Activated T-cell treated with anti-CD3 and anti-CD28 coated beads, Interleukin-2, amount 50 U/mL, for 72 hours (primary cell): ENCODE measurements at regions not wholly inside any gene's neighbourhood (a gene's known extent, or its start where the extent isn't known, plus 50 kb on each side); places are given as distances from the start of the nearest gene placed in this dataset.
"Not testable (repeated sequence)": the region's sequence is repeated elsewhere in the genome, so short reads cannot be mapped to it uniquely, and the experiment has no call there.

ENCODE experiments used
- ATAC-seq, 2 donors: fragments of 150-1000 bp; cut with Tn5 transposase; replicated peaks in 1 of 2; 2 replicates each; pipeline ENCODE4 v1.10.0; 2021; ENCODE audit warnings: moderate library complexity in 2 of 2, mild to moderate bottlenecking in 1 of 2
- DNase-seq, 2 donors: peaks; one replicate each; pipeline ENCODE4 v3.0.0; 2021 to 2022; ENCODE audit warnings: mixed read lengths in 1 of 2
- H3K27ac Mint-ChIP-seq: one replicate; pipeline ENCODE4 v1.8.0; 2022; ENCODE audit warnings: mild to moderate bottlenecking, moderate library complexity, mixed read lengths
- H3K27me3 Mint-ChIP-seq: one replicate; pipeline ENCODE4 v1.8.0; 2022; ENCODE audit warnings: low read depth, mixed read lengths
- H3K36me3 Mint-ChIP-seq, 2 donors: one replicate each; pipeline ENCODE4 v1.8.0; 2022; ENCODE audit warnings: mixed read lengths in 2 of 2, mild to moderate bottlenecking in 1 of 2; ENCODE audit not compliant: insufficient read depth in 2 of 2
- H3K4me1 Mint-ChIP-seq: one replicate; pipeline ENCODE4 v1.8.0; 2022; ENCODE audit warnings: low read depth, mixed read lengths
- H3K4me3 Mint-ChIP-seq, 2 donors: one replicate each; pipeline ENCODE4 v1.8.0; 2022; ENCODE audit warnings: mild to moderate bottlenecking in 2 of 2, mixed read lengths in 2 of 2, moderate library complexity in 2 of 2
- H3K9me3 Mint-ChIP-seq, 2 donors: one replicate each; pipeline ENCODE4 v1.8.0; 2022; ENCODE audit warnings: mixed read lengths in 2 of 2

- no peaks in the 10 kb centered on the region for H3K36me3 Mint-ChIP-seq
- no peaks in the 10 kb centered on the region for H3K27me3 Mint-ChIP-seq
- no peak overlapping the region for H3K27ac Mint-ChIP-seq
- no peak for DNase-seq
- H3K9me3 Mint-ChIP-seq, result no peaks in the 10 kb centered on the region
- no peaks in the 10 kb centered on the region for H3K4me1 Mint-ChIP-seq
- no peak for ATAC-seq
- no peak overlapping the region for H3K4me3 Mint-ChIP-seq
These were observed 409.4 kb downstream of the SH2D4B start for GRCh38 chr10:80946957-80947726.

DNA sequence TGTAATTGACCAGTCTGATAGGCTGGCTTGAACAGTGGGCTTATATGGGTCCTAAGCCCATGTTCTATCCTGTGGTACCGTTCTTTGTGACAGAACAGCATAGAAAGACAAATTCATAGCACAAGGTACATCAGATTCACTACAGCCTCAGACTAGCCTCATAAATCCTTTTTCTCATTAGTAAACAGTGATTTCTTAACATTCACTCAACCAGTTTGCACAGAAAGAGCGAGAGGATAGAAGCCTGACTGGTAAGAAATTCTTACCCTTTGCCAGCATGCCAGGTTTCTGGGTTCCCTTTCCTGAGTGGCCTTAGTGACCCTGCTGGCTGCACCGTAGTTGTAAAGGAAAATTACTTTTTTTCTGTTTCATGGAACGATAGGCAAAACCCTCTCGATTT lies 412.1 kb downstream of the SH2D4B start:
- Mint-ChIP-seq H3K4me3 (no peak overlapping the region), H3K27ac (no peak overlapping the region), H3K36me3 (no peaks in the 10 kb centered on the region), H3K4me1 (no peaks in the 10 kb centered on the region), H3K9me3 (no peaks in the 10 kb centered on the region), H3K27me3 (no peaks in the 10 kb centered on the region)
- DNase-seq (no peak), ATAC-seq (no peak)

DNA sequence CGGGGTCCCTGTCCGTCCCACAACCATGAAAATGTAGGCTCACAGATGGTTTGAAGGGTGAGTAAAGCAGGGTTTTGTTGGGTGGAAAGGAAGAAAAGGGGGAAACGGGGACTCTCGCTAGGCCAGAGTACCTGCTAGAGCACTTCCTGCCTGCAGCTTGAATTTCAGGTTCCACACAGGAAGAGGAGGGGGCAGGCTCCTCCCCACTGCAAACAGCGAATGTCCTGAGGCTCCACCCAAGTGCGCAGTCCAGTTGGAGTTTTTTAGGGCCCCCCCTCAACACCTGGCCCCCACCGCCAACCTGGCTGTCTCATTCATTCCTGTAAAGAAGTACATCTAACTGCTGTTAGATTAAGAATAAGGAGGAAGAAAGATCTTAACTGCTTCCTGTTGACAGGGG lies 414.7 kb downstream of the SH2D4B start:
- Mint-ChIP-seq H3K4me1 (no peaks in the 10 kb centered on the region), H3K27ac (no peak overlapping the region), H3K4me3 (no peak overlapping the region), H3K27me3 (no peaks in the 10 kb centered on the region), H3K9me3 (no peaks in the 10 kb centered on the region), H3K36me3 (no peaks in the 10 kb centered on the region)
- ATAC-seq (no peak), DNase-seq (no peak)

DNA sequence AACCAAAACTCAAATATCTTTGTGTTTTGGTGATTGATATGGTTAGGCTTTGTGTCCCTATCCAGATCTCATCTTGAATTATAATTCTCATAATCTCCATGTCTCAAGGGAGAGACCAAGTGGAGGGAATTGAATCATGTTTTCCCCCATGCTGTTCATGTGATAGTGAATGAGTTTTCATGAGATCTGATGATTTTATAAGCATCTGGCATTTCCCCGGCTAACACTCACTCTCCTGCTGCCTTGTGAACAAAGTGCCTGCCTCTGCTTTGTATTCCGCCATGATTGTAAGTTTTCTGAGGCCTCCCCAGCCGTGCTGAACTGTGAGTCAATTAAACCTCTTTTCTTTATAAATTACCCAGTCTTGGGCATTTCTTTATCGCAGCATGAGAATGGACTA lies 419.5 kb downstream of the SH2D4B start:
- Mint-ChIP-seq H3K4me3 (no peak overlapping the region), H3K27me3 (no peaks in the 10 kb centered on the region), H3K36me3 (no peaks in the 10 kb centered on the region), H3K27ac (no peak overlapping the region), H3K4me1 (no peaks in the 10 kb centered on the region), H3K9me3 (no peaks in the 10 kb centered on the region)
- DNase-seq (no peak), ATAC-seq (no peak)

DNA sequence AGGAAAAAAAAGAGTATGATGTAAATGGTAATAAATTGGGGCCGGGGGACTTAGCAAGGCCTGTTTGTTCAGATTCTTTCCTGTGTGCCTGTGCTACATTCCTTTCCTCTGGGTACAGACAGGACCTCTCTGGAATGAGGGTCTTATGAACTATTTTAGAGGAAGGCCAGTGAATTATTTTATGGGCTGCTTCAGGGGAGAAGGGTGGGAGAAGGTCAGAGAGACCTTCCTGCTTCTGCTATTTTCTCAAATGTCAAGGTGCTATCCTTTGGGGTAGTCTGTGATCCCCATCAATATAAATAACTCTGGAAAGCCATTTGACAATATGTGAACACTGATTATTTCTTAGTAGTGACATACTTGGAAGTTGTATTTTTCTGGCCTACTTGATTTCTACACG lies 426.5 kb downstream of the SH2D4B start:
- H3K4me3 Mint-ChIP-seq, result no peak overlapping the region
- H3K4me1 Mint-ChIP-seq, result no peaks in the 10 kb centered on the region
- DNase-seq (no peak), ATAC-seq (no peak)
- H3K27me3 Mint-ChIP-seq, result no peaks in the 10 kb centered on the region
- no peaks in the 10 kb centered on the region for H3K9me3 Mint-ChIP-seq
- H3K27ac Mint-ChIP-seq, result no peak overlapping the region
- no peaks in the 10 kb centered on the region for H3K36me3 Mint-ChIP-seq

DNA sequence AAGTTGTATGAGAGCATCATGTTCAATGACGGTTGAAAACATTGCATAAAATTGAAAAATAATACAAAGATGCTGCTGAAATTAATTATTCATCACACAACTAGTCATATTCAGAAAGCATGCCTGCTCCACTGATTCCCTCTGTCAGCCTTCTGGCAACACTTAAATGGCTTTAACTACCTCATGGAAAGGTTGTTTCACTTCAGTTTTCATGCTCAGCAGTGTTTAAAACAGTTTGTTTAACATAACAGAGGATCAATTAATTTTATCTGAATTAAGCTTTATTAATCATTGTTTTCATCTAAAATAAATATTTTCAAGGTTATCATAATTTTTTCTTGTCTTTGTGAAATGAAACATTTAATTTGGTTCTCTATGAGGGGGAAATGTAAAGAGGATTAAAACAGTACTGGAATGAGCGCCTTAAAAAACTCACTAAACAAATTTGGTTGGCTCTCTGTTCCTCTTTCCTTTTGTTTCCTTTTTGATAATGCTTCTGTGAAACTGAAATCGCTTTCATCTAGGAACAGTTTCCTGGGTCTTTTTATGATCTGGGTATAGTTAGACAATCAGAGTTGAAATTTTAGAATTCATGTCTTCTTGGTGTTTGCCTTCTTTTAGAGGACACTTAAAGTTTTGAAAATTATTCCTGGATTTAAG lies 427.4 kb downstream of the SH2D4B start:
- Mint-ChIP-seq H3K27ac (no peak overlapping the region), H3K27me3 (no peaks in the 10 kb centered on the region), H3K4me3 (no peak overlapping the region), H3K4me1 (no peaks in the 10 kb centered on the region), H3K36me3 (no peaks in the 10 kb centered on the region), H3K9me3 (no peaks in the 10 kb centered on the region)
- DNase-seq, result no peak
- ATAC-seq, result no peak

GRCh38 chr10:80966326-80966986 lies 428.8 kb downstream of the SH2D4B start:
- H3K9me3 Mint-ChIP-seq, result no peaks in the 10 kb centered on the region
- ATAC-seq (no peak), DNase-seq (no peak)
- no peak overlapping the region for H3K27ac Mint-ChIP-seq
- H3K36me3 Mint-ChIP-seq, result no peaks in the 10 kb centered on the region
- H3K4me3 Mint-ChIP-seq, result no peak overlapping the region
- H3K4me1 Mint-ChIP-seq, result no peaks in the 10 kb centered on the region
- H3K27me3 Mint-ChIP-seq, result no peaks in the 10 kb centered on the region

- not testable (repeated sequence) for H3K9me3 Mint-ChIP-seq, H3K27me3 Mint-ChIP-seq, DNase-seq, ATAC-seq, H3K4me1 Mint-ChIP-seq, H3K27ac Mint-ChIP-seq, H3K36me3 Mint-ChIP-seq, H3K4me3 Mint-ChIP-seq
These were observed 429.7 kb downstream of the SH2D4B start for GRCh38 chr10:80967357-80967756.

DNA sequence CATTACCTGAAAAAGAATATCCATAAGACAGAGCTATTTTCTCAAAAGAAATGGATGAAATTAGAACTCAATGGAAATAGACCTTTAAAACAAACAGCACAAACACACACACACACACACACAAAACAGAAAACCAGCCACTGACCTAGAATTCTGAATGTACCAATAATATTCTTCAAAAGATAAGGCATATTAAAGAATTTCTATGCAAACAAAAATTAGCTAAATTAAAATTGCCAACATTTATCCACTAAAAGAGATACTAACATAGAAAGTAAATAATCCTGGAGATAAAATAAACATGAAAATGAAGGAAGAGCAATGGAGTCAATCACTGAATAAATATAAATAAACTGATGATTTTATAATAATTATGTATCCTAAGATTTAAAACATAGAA lies 431.2 kb downstream of the SH2D4B start:
- Mint-ChIP-seq H3K36me3 (no peaks in the 10 kb centered on the region), H3K27me3 (no peaks in the 10 kb centered on the region)

GRCh38 chr10:80971461-80971860 lies 433.8 kb downstream of the SH2D4B start:
- H3K4me1 Mint-ChIP-seq, result no peaks in the 10 kb centered on the region
- H3K36me3 Mint-ChIP-seq, result no peaks in the 10 kb centered on the region
- DNase-seq, result no peak
- no peak overlapping the region for H3K27ac Mint-ChIP-seq
- no peaks in the 10 kb centered on the region for H3K27me3 Mint-ChIP-seq
- H3K9me3 Mint-ChIP-seq, result no peaks in the 10 kb centered on the region
- H3K4me3 Mint-ChIP-seq, result no peak overlapping the region
- ATAC-seq, result no peak

More for the DNA sequence above, 431.2 kb downstream of the SH2D4B start:
- Mint-ChIP-seq H3K9me3 (no peaks in the 10 kb centered on the region), H3K27ac (no peak overlapping the region), H3K4me1 (no peaks in the 10 kb centered on the region), H3K4me3 (no peak overlapping the region)
- ATAC-seq (no peak), DNase-seq (no peak)

GRCh38 chr10:80976658-80977057 lies 439.0 kb downstream of the SH2D4B start:
- H3K4me1 Mint-ChIP-seq, result no peaks in the 10 kb centered on the region
- H3K27me3 Mint-ChIP-seq, result no peaks in the 10 kb centered on the region
- H3K36me3 Mint-ChIP-seq, result no peaks in the 10 kb centered on the region
- no peak for DNase-seq
- no peak overlapping the region for H3K4me3 Mint-ChIP-seq
- ATAC-seq, result no peak
- no peak overlapping the region for H3K27ac Mint-ChIP-seq
- H3K9me3 Mint-ChIP-seq, result no peaks in the 10 kb centered on the region

- Mint-ChIP-seq H3K27ac (no peak overlapping the region), H3K27me3 (no peaks in the 10 kb centered on the region), H3K4me3 (no peak overlapping the region), H3K36me3 (no peaks in the 10 kb centered on the region), H3K9me3 (no peaks in the 10 kb centered on the region), H3K4me1 (no peaks in the 10 kb centered on the region)
- ATAC-seq (no peak), DNase-seq (no peak)
These were observed 447.4 kb downstream of the SH2D4B start for GRCh38 chr10:80985102-80985501.

DNA sequence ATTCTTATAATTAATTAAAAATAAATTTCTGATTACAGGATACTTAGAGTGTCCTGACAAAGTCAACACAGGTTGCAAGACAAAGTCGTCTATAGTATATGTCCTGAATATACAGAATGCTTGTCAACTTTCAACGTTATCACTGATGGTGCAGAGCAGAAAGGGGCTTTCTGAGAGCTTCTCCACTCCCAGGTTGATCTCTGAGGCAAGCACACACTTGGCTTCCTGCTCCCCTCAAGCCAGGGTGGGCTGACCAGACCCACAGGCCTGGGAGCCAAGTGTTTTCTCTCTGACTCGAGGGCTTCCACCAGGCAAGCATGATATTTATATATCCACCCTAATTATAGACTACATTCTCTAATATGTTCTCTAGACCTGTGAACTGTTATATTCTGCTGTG lies 448.9 kb downstream of the SH2D4B start:
- no peak overlapping the region for H3K27ac Mint-ChIP-seq
- no peaks in the 10 kb centered on the region for H3K27me3 Mint-ChIP-seq
- H3K36me3 Mint-ChIP-seq, result no peaks in the 10 kb centered on the region
- ATAC-seq (no peak), DNase-seq (no peak)
- no peaks in the 10 kb centered on the region for H3K4me1 Mint-ChIP-seq
- H3K9me3 Mint-ChIP-seq, result no peaks in the 10 kb centered on the region
- no peak overlapping the region for H3K4me3 Mint-ChIP-seq
